ENCODE measurements at regions not wholly inside any gene's neighbourhood (a gene's known extent, or its start where the extent isn't known, plus 50 kb on each side); places are given as distances from the start of the nearest gene placed in this dataset.

- no peak for DNase-seq
- peaks cover under 1 to 3% of the 10 kb centered on the region in 2 donors for H3K36me3 Mint-ChIP-seq
- H3K4me3 Mint-ChIP-seq, result peak overlapping the region in 3 of 8 donors; percentile 7 to 62 (median 40)
- H3K4me1 Mint-ChIP-seq, result peaks cover 6 to 24% (median 21%) of the 10 kb centered on the region in 3 donors
- H3K9me3 Mint-ChIP-seq, result peaks cover under 1 to 23% (median 10%) of the 10 kb centered on the region in 7 donors
- ATAC-seq (ENCODE audit: low read depth in 2 of 2), result no peak
- H3K27ac Mint-ChIP-seq, result peak overlapping the region in 1 of 6 donors; percentile 52
- H3K27me3 Mint-ChIP-seq, result peaks cover 15 to 44% (median 24%) of the 10 kb centered on the region in 3 donors
Measured at GRCh38 chr11:16611401-16611921, 127.0 kb upstream of the C11orf58 start.

DNA sequence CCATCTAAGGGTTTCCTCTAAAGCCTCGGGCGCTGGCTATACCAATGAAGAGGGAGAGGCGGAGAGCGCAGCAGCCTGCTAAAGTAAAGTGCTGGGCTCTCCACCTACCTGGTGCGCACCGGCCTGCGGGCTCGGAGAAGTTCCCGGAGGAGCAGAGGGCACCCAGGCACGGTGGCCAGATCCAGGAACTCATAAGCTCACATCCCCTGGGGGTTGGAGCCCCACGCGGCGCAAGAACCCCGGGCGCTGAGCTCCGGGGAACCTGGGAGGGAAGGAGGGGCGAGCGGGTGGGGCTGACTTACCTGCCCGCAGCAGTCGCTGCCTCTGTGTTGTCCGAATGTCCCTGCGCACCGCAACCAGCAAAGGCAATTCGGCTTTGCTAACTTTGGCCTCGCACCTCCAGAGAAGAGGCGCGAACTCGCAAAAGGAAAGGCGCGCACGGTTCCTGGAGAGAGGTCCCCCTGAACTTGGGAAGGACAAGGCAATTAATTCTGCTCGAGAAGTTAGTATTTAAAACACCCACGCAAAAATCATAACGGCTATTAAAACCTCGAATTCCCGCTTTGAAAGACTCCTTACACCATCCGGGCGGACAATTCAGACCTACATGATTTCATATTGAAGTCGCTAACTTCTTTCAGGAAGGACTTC lies 127.6 kb upstream of the C11orf58 start:
- Mint-ChIP-seq H3K36me3 (peaks cover 6 to 9% of the 10 kb centered on the region in 2 donors), H3K27me3 (peaks cover 19 to 50% (median 28%) of the 10 kb centered on the region in 3 donors), H3K4me3 (peak overlapping the region in 1 of 8 donors; percentile 62), H3K4me1 (peaks cover 12 to 30% (median 27%) of the 10 kb centered on the region in 3 donors), H3K9me3 (peaks cover 5 to 29% (median 14%) of the 10 kb centered on the region in 7 donors), H3K27ac (peak overlapping the region in 2 of 6 donors; percentile 12 to 47)
- no peak for DNase-seq
- no peak for ATAC-seq (ENCODE audit: low read depth in 2 of 2)

DNA sequence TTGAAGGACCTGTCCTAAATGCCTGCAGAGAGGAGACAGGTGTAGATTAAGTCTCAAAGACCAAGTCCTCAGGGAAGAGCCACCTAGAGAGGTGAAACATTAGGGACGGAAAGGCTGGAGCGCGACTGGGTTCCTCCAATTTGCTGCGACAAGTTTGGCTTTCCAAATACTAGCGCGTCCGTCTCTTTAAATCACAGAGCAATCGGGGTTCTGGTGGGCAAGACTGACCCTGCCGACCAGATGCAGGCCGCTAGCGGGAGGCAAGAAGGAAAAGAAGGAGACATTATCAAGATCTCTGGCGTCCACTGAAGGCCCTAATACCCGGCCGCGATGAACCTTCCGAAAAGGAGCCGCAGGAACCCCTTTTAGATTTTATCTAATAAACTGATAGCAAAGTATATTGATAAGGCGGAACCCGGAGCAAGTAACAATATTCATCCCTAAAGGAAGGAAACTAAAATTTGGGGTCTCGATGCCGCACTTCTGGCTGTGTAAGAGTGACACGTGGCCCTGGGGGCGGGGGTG lies 128.2 kb upstream of the C11orf58 start:
- Mint-ChIP-seq H3K4me3 (peak overlapping the region in 1 of 8 donors; percentile 65), H3K36me3 (peaks cover 6 to 9% of the 10 kb centered on the region in 2 donors), H3K9me3 (peaks cover 5 to 30% (median 14%) of the 10 kb centered on the region in 7 donors), H3K4me1 (peaks cover 13 to 36% (median 33%) of the 10 kb centered on the region in 3 donors), H3K27ac (peak overlapping the region in 2 of 6 donors; percentile 47 to 72), H3K27me3 (peaks cover 19 to 53% (median 24%) of the 10 kb centered on the region in 3 donors)
- DNase-seq, result no peak
- no peak for ATAC-seq (ENCODE audit: low read depth in 2 of 2)

GRCh38 chr11:16609769-16610168 lies 128.7 kb upstream of the C11orf58 start:
- peaks cover 13 to 40% (median 35%) of the 10 kb centered on the region in 3 donors for H3K4me1 Mint-ChIP-seq
- ATAC-seq (ENCODE audit: low read depth in 2 of 2), result no peak

GRCh38 chr11:16607675-16608644 lies 130.5 kb upstream of the C11orf58 start:
- Mint-ChIP-seq H3K9me3 (peaks cover 7 to 29% (median 13%) of the 10 kb centered on the region in 7 donors), H3K27me3 (peaks cover 24 to 43% (median 35%) of the 10 kb centered on the region in 3 donors), H3K4me3 (no peak overlapping the region), H3K27ac (no peak overlapping the region), H3K4me1 (peaks cover 12 to 39% (median 28%) of the 10 kb centered on the region in 3 donors), H3K36me3 (peaks cover 6 to 9% of the 10 kb centered on the region in 2 donors)
- ATAC-seq (ENCODE audit: low read depth in 2 of 2), result no peak
- no peak for DNase-seq

More at GRCh38 chr11:16609769-16610168, 128.7 kb upstream of the C11orf58 start:
- Mint-ChIP-seq H3K4me3 (no peak overlapping the region), H3K36me3 (peaks cover 6 to 9% of the 10 kb centered on the region in 2 donors), H3K9me3 (peaks cover 5 to 30% (median 15%) of the 10 kb centered on the region in 7 donors), H3K27me3 (peaks cover 17 to 50% (median 21%) of the 10 kb centered on the region in 3 donors), H3K27ac (peak overlapping the region in 2 of 6 donors; percentile 22 to 72)
- DNase-seq, result no peak

- H3K36me3 Mint-ChIP-seq, result peaks cover 6 to 9% of the 10 kb centered on the region in 2 donors
- H3K27me3 Mint-ChIP-seq, result peaks cover 33 to 44% (median 42%) of the 10 kb centered on the region in 3 donors
- peak overlapping the region; percentile 73 to 90 (median 82) for H3K4me3 Mint-ChIP-seq
- peak overlapping the region in 5 of 6 donors; percentile 58 to 97 (median 75) for H3K27ac Mint-ChIP-seq
- DNase-seq (no peak), ATAC-seq (ENCODE audit: low read depth in 2 of 2) (no peak)
- peaks cover 9 to 20% (median 11%) of the 10 kb centered on the region in 7 donors for H3K9me3 Mint-ChIP-seq
- H3K4me1 Mint-ChIP-seq, result peaks cover 12 to 34% (median 26%) of the 10 kb centered on the region in 3 donors
Measured at GRCh38 chr11:16606784-16607674, 131.4 kb upstream of the C11orf58 start.

- H3K4me1 Mint-ChIP-seq, result peaks cover 12 to 34% (median 25%) of the 10 kb centered on the region in 3 donors
- H3K27ac Mint-ChIP-seq, result peak overlapping the region; percentile 48 to 93 (median 76)
- peak; percentile 61 for DNase-seq
- peak; percentile 81 to 88 for ATAC-seq (ENCODE audit: low read depth in 2 of 2)
- H3K36me3 Mint-ChIP-seq, result peaks cover 6 to 9% of the 10 kb centered on the region in 2 donors
- H3K27me3 Mint-ChIP-seq, result peaks cover 35 to 47% (median 38%) of the 10 kb centered on the region in 3 donors
- peak overlapping the region; percentile 73 to 90 (median 82) for H3K4me3 Mint-ChIP-seq
- peaks cover 6 to 14% (median 11%) of the 10 kb centered on the region in 7 donors for H3K9me3 Mint-ChIP-seq
Measured at GRCh38 chr11:16605894-16606783, 132.3 kb upstream of the C11orf58 start.

GRCh38 chr11:16605389-16605893 lies 133.0 kb upstream of the C11orf58 start:
- H3K27me3 Mint-ChIP-seq, result peaks cover 38 to 48% (median 38%) of the 10 kb centered on the region in 3 donors
- peak overlapping the region in 2 of 6 donors; percentile 69 to 75 for H3K27ac Mint-ChIP-seq
- H3K36me3 Mint-ChIP-seq, result peaks cover 6 to 9% of the 10 kb centered on the region in 2 donors
- no peak for ATAC-seq (ENCODE audit: low read depth in 2 of 2)
- DNase-seq, result no peak
- peaks cover 6 to 13% (median 10%) of the 10 kb centered on the region in 7 donors for H3K9me3 Mint-ChIP-seq
- peaks cover 12 to 34% (median 25%) of the 10 kb centered on the region in 3 donors for H3K4me1 Mint-ChIP-seq
- peak overlapping the region; percentile 73 to 90 (median 82) for H3K4me3 Mint-ChIP-seq

- ATAC-seq (ENCODE audit: low read depth in 2 of 2) (peak in 1 of 2 donors; percentile 18), DNase-seq (peak; percentile 3)
- peak overlapping the region; percentile 73 to 89 (median 80) for H3K4me3 Mint-ChIP-seq
- H3K27ac Mint-ChIP-seq, result peak overlapping the region in 3 of 6 donors; percentile 68 to 75 (median 69)
- H3K9me3 Mint-ChIP-seq, result peaks cover 6 to 13% (median 9%) of the 10 kb centered on the region in 7 donors
- peaks cover 6 to 9% of the 10 kb centered on the region in 2 donors for H3K36me3 Mint-ChIP-seq
- H3K27me3 Mint-ChIP-seq, result peaks cover 38 to 53% (median 38%) of the 10 kb centered on the region in 3 donors
- peaks cover 12 to 34% (median 25%) of the 10 kb centered on the region in 3 donors for H3K4me1 Mint-ChIP-seq
Measured at GRCh38 chr11:16604794-16605388, 133.6 kb upstream of the C11orf58 start.

DNA sequence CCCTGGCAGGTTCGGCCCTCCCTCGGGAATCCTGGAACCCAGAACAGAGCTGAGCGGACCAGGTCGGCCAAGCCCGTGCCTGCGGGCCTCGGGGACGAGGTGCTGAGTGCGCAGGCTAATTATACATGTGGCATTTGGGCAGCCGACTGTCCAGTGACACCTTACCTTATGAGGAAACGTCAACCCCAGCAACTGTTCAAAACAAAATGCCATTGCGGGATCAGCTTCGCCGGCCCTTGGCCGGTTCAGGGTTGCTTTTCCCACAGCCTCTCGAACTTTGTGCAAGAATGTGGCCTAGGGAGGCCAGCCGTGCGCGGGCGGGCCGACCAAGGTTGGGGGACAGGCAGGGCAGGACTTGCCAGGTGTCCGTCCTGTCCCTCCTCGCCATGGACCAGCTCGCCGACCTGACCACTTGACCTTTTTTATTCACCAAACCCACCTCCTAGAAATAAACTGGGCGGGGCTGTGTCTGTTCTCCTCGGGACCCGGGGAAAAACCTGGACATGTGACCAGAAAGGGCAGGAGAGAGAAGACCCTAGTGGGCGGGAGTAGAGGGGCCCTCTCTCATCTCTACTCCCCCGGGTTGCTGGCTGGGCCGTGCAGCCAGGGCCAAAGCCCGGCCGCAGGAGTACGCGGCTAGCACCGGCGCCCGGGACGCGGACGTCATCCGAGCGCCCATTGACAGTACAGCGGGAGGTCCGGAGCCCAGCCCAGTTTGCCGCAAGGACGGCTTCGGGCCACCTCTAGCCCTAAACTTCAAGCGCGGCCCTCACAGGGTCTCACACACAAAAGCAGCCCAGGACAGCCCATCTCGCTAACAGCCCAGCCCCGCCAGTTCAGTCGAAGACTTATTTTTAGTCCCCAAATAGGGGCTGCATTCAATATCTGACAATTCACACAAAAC lies 134.3 kb upstream of the C11orf58 start:
- H3K27ac Mint-ChIP-seq, result peak overlapping the region in 1 of 6 donors; percentile 68
- H3K4me1 Mint-ChIP-seq, result peaks cover 12 to 34% (median 25%) of the 10 kb centered on the region in 3 donors
- ATAC-seq (ENCODE audit: low read depth in 2 of 2) (no peak), DNase-seq (no peak)
- H3K27me3 Mint-ChIP-seq, result peaks cover 38 to 56% (median 42%) of the 10 kb centered on the region in 3 donors
- H3K36me3 Mint-ChIP-seq, result peaks cover 6 to 9% of the 10 kb centered on the region in 2 donors
- H3K4me3 Mint-ChIP-seq, result peak overlapping the region; percentile 44 to 87 (median 76)
- H3K9me3 Mint-ChIP-seq, result peaks cover 5 to 13% (median 9%) of the 10 kb centered on the region in 7 donors
